BLaER1 treated with 17β-estradiol and CSF1 and Interleukin-3, amounts not matched to agents 10 nM and 100 nM (cell line): ENCODE measurements at regions not wholly inside any gene's neighbourhood (a gene's known extent, or its start where the extent isn't known, plus 50 kb on each side); places are given as distances from the start of the nearest gene placed in this dataset.

Experiments
- H3K27ac ChIP-seq, 11 experiments: shearing (Covaris generic); formaldehyde crosslinking; 2 replicates each; pipeline ENCODE4 v1.8.1; 2022
- H3K27me3 ChIP-seq, 11 experiments: shearing (Covaris generic); formaldehyde crosslinking; 2 replicates each; pipeline ENCODE4 v1.8.1; 2022
- H3K36me3 ChIP-seq, 11 experiments: shearing (Covaris generic); formaldehyde crosslinking; 2 replicates each; pipeline ENCODE4 v1.8.1; 2022
- H3K4me1 ChIP-seq, 10 experiments: shearing (Covaris generic); formaldehyde crosslinking; 2 replicates each; pipeline ENCODE4 v1.8.1; 2022
- H3K4me2 ChIP-seq, 11 experiments: shearing (Covaris generic); formaldehyde crosslinking; 2 replicates each; pipeline ENCODE4 v1.8.1; 2022
- H3K4me3 ChIP-seq, 10 experiments: shearing (Covaris generic); formaldehyde crosslinking; 2 replicates each; pipeline ENCODE4 v1.8.1; 2022
- H3K9ac ChIP-seq, 11 experiments: shearing (Covaris generic); formaldehyde crosslinking; 2 replicates each; pipeline ENCODE4 v1.8.1; 2022
- H3K9me3 ChIP-seq, 11 experiments: shearing (Covaris generic); formaldehyde crosslinking; replicated peaks in 1 of 11; 2 replicates each; pipeline ENCODE4 v1.8.1; 2022
- H4K20me1 ChIP-seq, 11 experiments: shearing (Covaris generic); formaldehyde crosslinking; 2 replicates each; pipeline ENCODE4 v1.8.1; 2022
- Cebpa-rat ChIP-seq, 11 experiments: shearing (Covaris generic); IDR thresholded peaks; 2 replicates each; pipeline ENCODE4 v1.8.1; 2022

DNA sequence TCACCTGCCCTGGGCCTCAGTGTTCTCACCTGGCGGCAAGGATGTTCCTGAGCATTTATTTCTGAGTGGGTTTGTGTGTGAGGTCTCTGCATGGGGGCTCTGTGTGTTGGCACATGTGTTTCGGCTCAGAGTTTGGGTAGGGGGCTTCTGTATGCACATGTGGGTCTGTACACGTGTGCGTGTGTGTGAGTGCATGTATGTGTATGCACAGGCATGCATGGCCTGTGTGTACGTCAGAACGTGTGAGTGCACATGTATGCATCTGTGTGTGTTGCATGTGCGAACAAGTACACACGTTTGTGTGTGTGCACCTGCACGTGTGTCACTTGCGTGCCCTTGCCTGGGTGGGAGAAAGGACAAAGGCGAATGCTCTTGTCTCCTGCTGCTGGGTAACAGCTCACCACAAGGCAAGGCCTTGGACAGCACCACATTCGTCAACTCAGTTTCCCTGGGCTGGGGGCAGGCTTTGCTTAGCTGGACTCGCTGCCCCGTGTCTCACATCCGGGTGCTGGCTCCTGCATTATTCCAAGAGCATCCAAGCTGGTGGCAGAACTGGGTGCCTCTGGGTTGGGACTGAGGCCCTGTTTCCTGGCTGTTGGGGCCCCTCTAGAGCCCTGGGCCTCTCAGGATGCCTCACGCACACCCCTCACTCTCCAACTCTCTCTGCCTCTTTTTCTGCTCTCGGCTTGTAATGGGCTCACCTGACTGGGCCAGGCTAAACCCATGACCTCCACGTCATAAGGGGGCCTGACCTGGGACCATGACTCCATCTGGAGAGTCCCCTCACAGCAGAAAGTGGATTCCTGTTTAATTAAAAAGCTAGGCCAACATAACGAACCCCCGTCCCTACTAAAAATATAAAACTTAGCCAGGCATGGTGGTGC lies 153.6 kb upstream of the C14orf180 start:
- Histone ChIP-seq H4K20me1 (no peaks in the 10 kb centered on the region), H3K27me3 (peaks cover 0 to 13% (median 5%) of the 10 kb centered on the region in 11 experiments; a peak in 6 of 22 replicates), H3K4me1 (peaks cover 11 to 84% (median 63%) of the 10 kb centered on the region in 10 experiments; a peak in 19 of 20 replicates), H3K9ac (peak overlapping the region in 1 of 11 experiments; percentile 8; a peak in 1 of 22 replicates), H3K4me2 (peak overlapping the region in 8 of 11 experiments; percentile 62 to 84 (median 79); a peak in 16 of 22 replicates), H3K36me3 (no peaks in the 10 kb centered on the region), H3K9me3 (no peaks in the 10 kb centered on the region), H3K27ac (no peak overlapping the region), H3K4me3 (no peak overlapping the region)
- TF ChIP-seq Cebpa-rat (IDR thresholded peaks at IDR 0.05) = no peak

DNA sequence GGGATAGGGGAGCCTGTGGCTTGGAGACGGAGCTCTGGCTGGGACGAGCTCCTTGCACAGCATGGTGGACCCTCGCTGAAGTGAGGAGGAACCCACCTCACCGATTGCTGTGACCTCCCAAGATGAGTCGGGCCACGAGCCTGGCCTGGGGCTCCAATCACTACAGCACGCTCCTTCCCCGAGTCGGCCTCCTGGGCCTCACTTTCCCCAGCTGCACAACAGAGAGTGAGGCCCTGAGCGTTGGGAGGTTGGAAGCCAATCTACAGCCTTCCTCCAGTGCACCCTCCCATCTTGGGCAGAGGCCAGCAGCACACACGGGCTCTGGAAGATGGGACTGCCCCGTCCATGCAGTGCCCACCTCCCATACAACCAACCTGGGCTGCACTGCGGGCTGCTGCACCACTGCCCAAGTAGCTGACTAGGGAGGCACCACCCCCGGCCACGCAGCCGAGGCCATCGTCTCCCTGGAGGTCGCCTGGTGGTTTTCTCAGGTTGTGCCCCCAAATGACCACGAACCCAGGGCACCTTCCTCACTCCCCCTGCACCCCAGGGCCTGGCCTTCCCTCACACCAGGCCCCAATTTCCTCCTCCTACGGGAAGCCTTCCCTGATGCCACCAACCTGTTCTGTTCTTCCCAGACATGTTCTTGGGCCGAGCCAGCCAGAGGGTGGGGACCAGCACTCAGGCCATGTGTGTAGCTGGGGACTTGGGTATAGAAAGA lies 152.3 kb upstream of the C14orf180 start:
- Histone ChIP-seq H3K9me3 (no peaks in the 10 kb centered on the region), H3K4me1 (peaks cover 11 to 77% (median 66%) of the 10 kb centered on the region in 10 experiments; a peak in 19 of 20 replicates), H3K4me2 (peak overlapping the region in 8 of 11 experiments; percentile 17 to 53 (median 32); a peak in 11 of 22 replicates), H3K27ac (no peak overlapping the region), H3K36me3 (no peaks in the 10 kb centered on the region), H4K20me1 (peaks cover 0 to 1% (median 0%) of the 10 kb centered on the region in 11 experiments; a peak in 1 of 22 replicates), H3K4me3 (no peak overlapping the region), H3K27me3 (peaks cover 0 to 13% (median 5%) of the 10 kb centered on the region in 11 experiments; a peak in 6 of 22 replicates), H3K9ac (no peak overlapping the region)
- TF ChIP-seq Cebpa-rat (IDR thresholded peaks at IDR 0.05) = no peak

DNA sequence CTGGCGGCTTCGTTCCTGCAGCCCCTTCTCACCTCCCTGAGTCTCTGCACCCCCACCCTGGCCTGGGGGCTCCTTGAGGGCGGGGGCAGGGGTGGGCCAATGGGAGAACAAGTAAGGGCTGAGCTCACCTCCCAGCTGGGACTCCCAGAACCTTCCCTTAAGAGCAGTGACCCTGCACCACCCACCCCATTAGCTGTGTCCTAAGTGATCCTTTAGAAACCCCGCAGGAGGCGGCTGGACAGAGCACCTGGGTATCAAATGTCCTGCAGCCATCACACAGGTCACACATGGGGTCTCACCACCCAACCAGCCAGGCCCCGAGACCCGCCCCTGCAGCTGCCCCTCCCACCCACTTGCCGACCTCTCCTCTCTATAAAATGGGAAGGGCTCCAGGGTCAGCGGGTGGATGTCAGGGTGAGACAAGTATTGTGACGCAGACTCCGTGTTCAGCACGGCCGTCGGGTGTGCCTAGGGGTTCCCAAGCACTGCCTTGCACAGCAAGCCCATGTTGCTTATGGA lies 151.2 kb upstream of the C14orf180 start:
- Histone ChIP-seq H3K9ac (no peak overlapping the region), H3K4me1 (peaks cover 11 to 69% (median 57%) of the 10 kb centered on the region in 10 experiments; a peak in 19 of 20 replicates), H3K27ac (no peak overlapping the region), H3K9me3 (no peaks in the 10 kb centered on the region), H3K27me3 (peaks cover 0 to 7% (median 0%) of the 10 kb centered on the region in 11 experiments; a peak in 4 of 22 replicates), H4K20me1 (peaks cover 0 to 8% (median 0%) of the 10 kb centered on the region in 11 experiments; a peak in 1 of 22 replicates), H3K4me3 (no peak overlapping the region), H3K36me3 (no peaks in the 10 kb centered on the region), H3K4me2 (peak overlapping the region in 4 of 11 experiments; percentile 51 to 57 (median 55); a peak in 4 of 22 replicates)
- no peak for TF ChIP-seq Cebpa-rat (IDR thresholded peaks at IDR 0.05)

DNA sequence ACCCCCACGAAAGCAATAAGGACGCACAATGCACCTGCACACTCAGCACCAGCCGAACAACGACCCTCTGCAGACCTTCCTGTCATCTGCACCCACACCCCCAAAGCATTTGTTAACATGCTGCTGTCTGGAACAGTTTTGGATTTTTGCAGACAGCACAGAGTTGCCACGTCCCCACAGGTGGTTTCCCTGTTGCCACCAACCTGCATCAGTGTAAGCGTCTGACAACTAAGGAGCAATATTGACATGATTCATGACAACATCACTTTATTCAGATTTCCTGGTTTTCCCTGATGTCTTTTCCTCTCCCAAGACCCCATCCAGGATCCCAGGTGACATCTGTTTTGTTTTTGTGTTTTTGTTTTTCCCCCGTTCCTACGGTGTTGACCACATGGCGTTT lies 150.7 kb upstream of the C14orf180 start:
- no peak overlapping the region for H3K4me3 ChIP-seq
- no peak for TF ChIP-seq Cebpa-rat (IDR thresholded peaks at IDR 0.05)
- peaks cover 0 to 7% (median 0%) of the 10 kb centered on the region in 11 experiments; a peak in 4 of 22 replicates for H3K27me3 ChIP-seq
- no peaks in the 10 kb centered on the region for H3K9me3 ChIP-seq
- H4K20me1 ChIP-seq = peaks cover 0 to 8% (median 0%) of the 10 kb centered on the region in 11 experiments; a peak in 1 of 22 replicates
- no peaks in the 10 kb centered on the region for H3K36me3 ChIP-seq
- peak overlapping the region in 8 of 11 experiments; percentile 27 to 57 (median 44); a peak in 14 of 22 replicates for H3K4me2 ChIP-seq
- no peak overlapping the region for H3K27ac ChIP-seq
- H3K9ac ChIP-seq = no peak overlapping the region
- H3K4me1 ChIP-seq = peaks cover 11 to 69% (median 54%) of the 10 kb centered on the region in 10 experiments; a peak in 19 of 20 replicates

DNA sequence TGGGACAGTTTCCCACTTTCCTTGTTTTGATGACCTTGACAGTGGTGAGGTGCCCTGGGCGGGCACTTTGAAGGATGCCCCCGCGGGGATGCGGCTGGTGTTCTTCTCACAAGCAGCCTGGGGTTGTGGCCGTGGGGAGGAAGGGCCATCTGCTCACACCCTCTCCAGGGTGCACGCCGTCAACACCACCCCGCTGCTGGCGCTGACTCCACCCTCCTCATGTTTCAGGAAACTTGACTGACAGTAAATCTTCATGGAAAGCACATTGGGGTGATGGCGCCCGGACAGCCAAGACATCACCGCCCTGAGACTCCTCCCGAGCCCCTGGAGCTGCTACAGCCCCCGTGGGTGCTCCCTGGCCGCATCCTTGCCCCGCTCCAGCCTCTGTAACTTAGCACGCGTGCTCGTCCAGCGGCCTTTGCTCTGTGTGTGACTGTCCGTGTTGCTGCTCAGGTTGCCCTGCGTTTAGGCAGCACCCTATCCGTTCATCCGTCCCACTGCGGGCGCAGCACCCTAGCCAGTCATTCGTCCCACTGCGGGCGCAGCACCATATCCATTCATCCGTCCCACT lies 150.2 kb upstream of the C14orf180 start:
- Histone ChIP-seq H3K4me2 (peak overlapping the region in 8 of 11 experiments; percentile 27 to 57 (median 44); a peak in 14 of 22 replicates), H3K9me3 (no peaks in the 10 kb centered on the region), H3K36me3 (no peaks in the 10 kb centered on the region), H3K9ac (no peak overlapping the region), H3K27ac (no peak overlapping the region), H4K20me1 (peaks cover 0 to 8% (median 0%) of the 10 kb centered on the region in 11 experiments; a peak in 1 of 22 replicates), H3K27me3 (peaks cover 0 to 6% (median 0%) of the 10 kb centered on the region in 11 experiments; a peak in 3 of 22 replicates), H3K4me1 (peaks cover 9 to 69% (median 54%) of the 10 kb centered on the region in 10 experiments; a peak in 19 of 20 replicates), H3K4me3 (no peak overlapping the region)
- no peak for TF ChIP-seq Cebpa-rat (IDR thresholded peaks at IDR 0.05)

DNA sequence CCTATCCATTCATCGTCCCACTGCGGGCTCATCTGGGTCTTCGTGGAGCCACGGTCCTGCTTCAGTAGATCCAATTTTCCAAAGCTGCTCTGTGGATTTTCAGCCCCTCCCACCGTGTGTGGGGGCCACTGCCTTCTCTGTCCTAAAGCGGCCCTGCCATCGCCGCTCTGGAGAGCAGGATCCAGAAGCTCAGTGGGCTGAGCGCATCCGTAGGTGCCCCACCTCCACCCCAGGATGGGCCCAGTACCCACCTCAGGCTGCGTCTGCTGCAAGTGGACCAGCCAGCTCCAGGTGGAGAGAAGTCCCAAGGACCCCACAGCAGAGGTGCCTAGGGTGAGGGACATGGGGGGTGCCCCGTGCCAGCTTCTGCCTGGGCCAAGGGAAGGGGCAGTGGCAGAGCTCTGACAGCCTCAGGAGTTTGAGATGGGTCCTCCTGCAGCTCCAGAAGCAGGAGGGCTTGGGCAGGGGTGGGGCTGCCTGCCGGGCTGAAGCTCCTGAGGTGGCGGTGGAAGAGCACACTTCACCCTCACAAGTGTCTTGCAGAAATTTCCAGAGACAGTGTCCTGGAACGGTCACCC lies 148.1 kb upstream of the C14orf180 start:
- Histone ChIP-seq H3K9me3 (no peaks in the 10 kb centered on the region), H3K4me2 (no peak overlapping the region), H3K27me3 (no peaks in the 10 kb centered on the region), H4K20me1 (peaks cover 0 to 8% (median 0%) of the 10 kb centered on the region in 11 experiments; a peak in 1 of 22 replicates), H3K4me1 (peaks cover 9 to 69% (median 54%) of the 10 kb centered on the region in 10 experiments), H3K9ac (no peak overlapping the region), H3K36me3 (no peaks in the 10 kb centered on the region), H3K27ac (no peak overlapping the region), H3K4me3 (no peak overlapping the region)
- no peak for TF ChIP-seq Cebpa-rat (IDR thresholded peaks at IDR 0.05)

DNA sequence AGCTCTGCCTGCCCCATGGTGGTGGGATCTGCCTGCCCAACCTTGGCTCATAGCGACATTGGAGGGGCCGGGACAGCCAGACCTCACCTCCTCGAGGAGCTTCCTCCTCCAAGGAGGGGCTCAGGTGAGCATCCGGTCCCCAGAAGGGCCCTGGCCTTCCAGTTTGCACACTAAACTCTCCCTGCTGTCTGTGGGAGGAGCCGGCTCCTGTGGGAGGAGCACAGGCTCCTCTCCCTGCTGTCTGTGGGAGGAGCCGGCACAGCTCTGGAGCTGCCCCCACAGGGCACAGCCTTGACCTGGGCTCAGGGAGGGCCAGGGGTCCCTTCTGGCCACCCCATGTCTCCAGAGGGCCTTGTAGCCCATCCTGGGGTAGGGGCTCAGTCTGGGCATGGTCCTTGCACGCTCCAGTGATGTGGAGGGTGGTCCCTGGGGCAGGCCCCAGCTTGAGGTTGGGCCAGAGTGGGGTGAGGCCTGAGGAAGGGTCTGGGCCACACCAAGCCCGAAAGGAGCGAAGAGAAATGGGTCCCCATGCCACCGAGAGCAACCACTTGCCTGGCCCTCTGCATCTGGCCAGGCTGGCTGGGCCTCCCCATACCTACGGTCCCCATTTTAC lies 147.5 kb upstream of the C14orf180 start:
- H4K20me1 ChIP-seq = peaks cover 0 to 8% (median 0%) of the 10 kb centered on the region in 11 experiments; a peak in 1 of 22 replicates
- peak overlapping the region in 1 of 11 experiments; percentile 23; a peak in 3 of 22 replicates for H3K4me2 ChIP-seq
- H3K4me3 ChIP-seq = no peak overlapping the region
- H3K36me3 ChIP-seq = no peaks in the 10 kb centered on the region
- no peaks in the 10 kb centered on the region for H3K27me3 ChIP-seq
- H3K27ac ChIP-seq = no peak overlapping the region
- TF ChIP-seq Cebpa-rat (IDR thresholded peaks at IDR 0.05) = no peak
- peaks cover 15 to 70% (median 56%) of the 10 kb centered on the region in 10 experiments for H3K4me1 ChIP-seq
- no peak overlapping the region for H3K9ac ChIP-seq
- H3K9me3 ChIP-seq = no peaks in the 10 kb centered on the region
